ENCODE measurements at regions not wholly inside any gene's neighbourhood (a gene's known extent, or its start where the extent isn't known, plus 50 kb on each side); places are given as distances from the start of the nearest gene placed in this dataset.

DNA sequence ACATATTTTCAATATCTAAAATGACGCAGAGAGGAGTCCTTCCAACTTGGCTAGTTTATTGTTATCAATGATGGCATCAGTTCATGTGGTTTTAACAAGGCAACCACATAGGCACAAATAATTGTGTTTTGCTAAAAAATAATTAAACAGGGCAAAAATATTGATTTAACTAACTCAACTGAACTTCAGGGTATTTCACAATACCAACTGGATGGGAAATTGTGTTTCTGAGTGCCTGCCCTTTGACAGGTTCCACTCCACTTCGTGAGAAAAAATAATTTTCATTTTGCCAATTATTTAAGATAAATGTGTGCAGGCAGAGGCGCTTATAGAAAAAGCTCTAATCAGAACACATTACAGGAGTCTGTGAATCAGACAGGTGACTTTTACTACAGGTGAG, 689.3 kb upstream of the CCDC54 start:
- Histone ChIP-seq H3K4me1 (ENCODE audit: low read length) (no peaks in the 10 kb centered on the region), H3K27me3 (ENCODE audit: low read length) (0 out of 2 replicates have a peak, but pooled peaks cover 2% of the 10 kb centered on the region), H3K9ac (ENCODE audit: low read length) (no peak overlapping the region), H3K79me2 (ENCODE audit: low read length) (no peaks in the 10 kb centered on the region), H3K9me2 (replicated peaks; ENCODE audit: insufficient read depth, low read length) (no peaks in the 10 kb centered on the region), H3K4me3 (ENCODE audit: low read length) (no peak overlapping the region), H2AFZ (ENCODE audit: low read length) (no peak overlapping the region), H4K20me1 (ENCODE audit: insufficient read depth, low read depth, low read length) (no peaks in the 10 kb centered on the region), H3K4me2 (ENCODE audit: low read depth, low read length, poor library complexity, severe bottlenecking) (no peak overlapping the region), H3K36me3 (ENCODE audit: insufficient read depth, low read length) (no peaks in the 10 kb centered on the region), H3K9me3 (ENCODE audit: low read length) (no peaks in the 10 kb centered on the region), H3K27ac (ENCODE audit: low read length) (no peak overlapping the region)
- no peak for DNase-seq

DNA sequence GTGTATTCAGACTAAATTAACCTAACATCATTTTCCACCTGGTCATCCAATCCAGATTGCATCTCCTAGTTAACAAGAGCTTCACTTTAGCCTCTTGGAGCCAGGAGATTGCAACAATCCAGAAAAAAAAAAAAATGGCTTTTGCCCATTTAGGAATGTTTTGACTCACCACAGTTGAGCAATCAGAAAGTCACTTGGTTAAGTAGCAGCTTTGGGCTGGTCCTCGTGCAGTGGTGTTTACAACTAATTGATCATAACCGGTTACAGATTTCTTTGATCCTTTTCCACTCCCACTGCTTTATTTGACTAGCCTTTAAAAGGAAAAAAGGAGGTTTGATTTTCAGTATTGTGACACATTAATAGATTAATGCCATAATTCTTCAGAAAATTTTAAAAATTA, 688.8 kb upstream of the CCDC54 start:
- Histone ChIP-seq H3K27me3 (ENCODE audit: low read length) (no peaks in the 10 kb centered on the region), H4K20me1 (ENCODE audit: insufficient read depth, low read depth, low read length) (no peaks in the 10 kb centered on the region), H3K9ac (ENCODE audit: low read length) (no peak overlapping the region), H3K27ac (ENCODE audit: low read length) (no peak overlapping the region), H3K4me3 (ENCODE audit: low read length) (no peak overlapping the region), H3K36me3 (ENCODE audit: insufficient read depth, low read length) (no peaks in the 10 kb centered on the region), H2AFZ (ENCODE audit: low read length) (no peak overlapping the region), H3K4me1 (ENCODE audit: low read length) (no peaks in the 10 kb centered on the region), H3K9me3 (ENCODE audit: low read length) (no peaks in the 10 kb centered on the region), H3K4me2 (ENCODE audit: low read depth, low read length, poor library complexity, severe bottlenecking) (no peak overlapping the region), H3K79me2 (ENCODE audit: low read length) (no peaks in the 10 kb centered on the region), H3K9me2 (replicated peaks; ENCODE audit: insufficient read depth, low read length) (no peaks in the 10 kb centered on the region)
- DNase-seq = no peak

- no peaks in the 10 kb centered on the region for H3K4me1 ChIP-seq (ENCODE audit: low read length)
- H3K4me3 ChIP-seq (ENCODE audit: low read length) = no peak overlapping the region
These were observed 685.8 kb upstream of the CCDC54 start for GRCh38 chr3:106691476-106691875.

DNA sequence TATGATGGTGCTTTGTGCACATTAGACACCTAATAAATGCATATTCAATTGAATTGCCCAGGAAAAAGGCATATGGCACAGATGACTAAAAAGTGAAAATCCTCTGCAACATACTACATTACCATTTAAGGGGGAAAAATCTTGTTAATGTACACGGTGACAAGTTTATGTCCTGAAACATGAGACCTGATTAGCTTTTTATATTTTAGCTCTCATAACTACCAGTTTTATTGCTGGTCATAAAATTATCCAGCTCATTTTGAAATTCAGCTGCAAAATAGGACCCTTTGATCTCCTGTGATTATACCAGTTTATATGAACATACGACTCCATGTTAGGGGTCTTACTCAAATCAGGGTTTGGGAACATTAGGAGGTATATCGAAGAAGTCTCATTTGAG, 684.6 kb upstream of the CCDC54 start:
- Histone ChIP-seq H3K79me2 (ENCODE audit: low read length) (no peaks in the 10 kb centered on the region), H3K27ac (ENCODE audit: low read length) (no peak overlapping the region), H3K4me1 (ENCODE audit: low read length) (no peaks in the 10 kb centered on the region), H3K27me3 (ENCODE audit: low read length) (no peaks in the 10 kb centered on the region), H3K4me3 (ENCODE audit: low read length) (no peak overlapping the region), H4K20me1 (ENCODE audit: insufficient read depth, low read depth, low read length) (no peaks in the 10 kb centered on the region), H3K36me3 (ENCODE audit: insufficient read depth, low read length) (no peaks in the 10 kb centered on the region), H3K9me3 (ENCODE audit: low read length) (no peaks in the 10 kb centered on the region), H2AFZ (ENCODE audit: low read length) (no peak overlapping the region), H3K9ac (ENCODE audit: low read length) (no peak overlapping the region), H3K4me2 (ENCODE audit: low read depth, low read length, poor library complexity, severe bottlenecking) (no peak overlapping the region), H3K9me2 (replicated peaks; ENCODE audit: insufficient read depth, low read length) (no peaks in the 10 kb centered on the region)
- peak; percentile 26 for DNase-seq

More at GRCh38 chr3:106691476-106691875, 685.8 kb upstream of the CCDC54 start:
- Histone ChIP-seq H2AFZ (ENCODE audit: low read length) (no peak overlapping the region), H3K36me3 (ENCODE audit: insufficient read depth, low read length) (no peaks in the 10 kb centered on the region), H3K9me3 (ENCODE audit: low read length) (no peaks in the 10 kb centered on the region), H3K27me3 (ENCODE audit: low read length) (no peaks in the 10 kb centered on the region), H3K4me2 (ENCODE audit: low read depth, low read length, poor library complexity, severe bottlenecking) (no peak overlapping the region), H3K9ac (ENCODE audit: low read length) (no peak overlapping the region), H3K79me2 (ENCODE audit: low read length) (no peaks in the 10 kb centered on the region), H3K9me2 (replicated peaks; ENCODE audit: insufficient read depth, low read length) (no peaks in the 10 kb centered on the region), H4K20me1 (ENCODE audit: insufficient read depth, low read depth, low read length) (no peaks in the 10 kb centered on the region), H3K27ac (ENCODE audit: low read length) (no peak overlapping the region)
- no peak for DNase-seq

- Histone ChIP-seq H3K36me3 (ENCODE audit: insufficient read depth, low read length) (no peaks in the 10 kb centered on the region), H2AFZ (ENCODE audit: low read length) (no peak overlapping the region), H3K9me3 (ENCODE audit: low read length) (no peaks in the 10 kb centered on the region), H3K79me2 (ENCODE audit: low read length) (no peaks in the 10 kb centered on the region), H3K4me2 (ENCODE audit: low read depth, low read length, poor library complexity, severe bottlenecking) (no peak overlapping the region), H3K27ac (ENCODE audit: low read length) (no peak overlapping the region), H3K4me1 (ENCODE audit: low read length) (no peaks in the 10 kb centered on the region), H3K4me3 (ENCODE audit: low read length) (no peak overlapping the region), H3K27me3 (ENCODE audit: low read length) (no peaks in the 10 kb centered on the region), H3K9ac (ENCODE audit: low read length) (no peak overlapping the region), H3K9me2 (replicated peaks; ENCODE audit: insufficient read depth, low read length) (no peaks in the 10 kb centered on the region), H4K20me1 (ENCODE audit: insufficient read depth, low read depth, low read length) (no peaks in the 10 kb centered on the region)
- DNase-seq = no peak
These were observed 678.1 kb upstream of the CCDC54 start for GRCh38 chr3:106699122-106699521.

- H3K9me2 ChIP-seq (replicated peaks; ENCODE audit: insufficient read depth, low read length) = no peaks in the 10 kb centered on the region
- no peak overlapping the region for H3K9ac ChIP-seq (ENCODE audit: low read length)
- H3K36me3 ChIP-seq (ENCODE audit: insufficient read depth, low read length) = no peaks in the 10 kb centered on the region
These were observed 676.3 kb upstream of the CCDC54 start for GRCh38 chr3:106700981-106701380.

GRCh38 chr3:106703524-106703923, 673.7 kb upstream of the CCDC54 start:
- H3K4me3 ChIP-seq (ENCODE audit: low read length) = no peak overlapping the region
- no peaks in the 10 kb centered on the region for H3K79me2 ChIP-seq (ENCODE audit: low read length)
- H2AFZ ChIP-seq (ENCODE audit: low read length) = no peak overlapping the region
- no peaks in the 10 kb centered on the region for H3K9me2 ChIP-seq (replicated peaks; ENCODE audit: insufficient read depth, low read length)
- no peaks in the 10 kb centered on the region for H4K20me1 ChIP-seq (ENCODE audit: insufficient read depth, low read depth, low read length)
- no peak overlapping the region for H3K27ac ChIP-seq (ENCODE audit: low read length)
- no peak overlapping the region for H3K4me2 ChIP-seq (ENCODE audit: low read depth, low read length, poor library complexity, severe bottlenecking)
- H3K4me1 ChIP-seq (ENCODE audit: low read length) = no peaks in the 10 kb centered on the region
- no peak for DNase-seq
- no peaks in the 10 kb centered on the region for H3K36me3 ChIP-seq (ENCODE audit: insufficient read depth, low read length)
- no peaks in the 10 kb centered on the region for H3K27me3 ChIP-seq (ENCODE audit: low read length)
- no peaks in the 10 kb centered on the region for H3K9me3 ChIP-seq (ENCODE audit: low read length)
- H3K9ac ChIP-seq (ENCODE audit: low read length) = no peak overlapping the region

More at GRCh38 chr3:106700981-106701380, 676.3 kb upstream of the CCDC54 start:
- no peaks in the 10 kb centered on the region for H4K20me1 ChIP-seq (ENCODE audit: insufficient read depth, low read depth, low read length)
- no peaks in the 10 kb centered on the region for H3K27me3 ChIP-seq (ENCODE audit: low read length)
- DNase-seq = no peak
- no peak overlapping the region for H3K4me2 ChIP-seq (ENCODE audit: low read depth, low read length, poor library complexity, severe bottlenecking)
- H3K4me1 ChIP-seq (ENCODE audit: low read length) = no peaks in the 10 kb centered on the region
- H2AFZ ChIP-seq (ENCODE audit: low read length) = no peak overlapping the region
- H3K27ac ChIP-seq (ENCODE audit: low read length) = no peak overlapping the region
- no peak overlapping the region for H3K4me3 ChIP-seq (ENCODE audit: low read length)
- H3K79me2 ChIP-seq (ENCODE audit: low read length) = no peaks in the 10 kb centered on the region
- no peaks in the 10 kb centered on the region for H3K9me3 ChIP-seq (ENCODE audit: low read length)

DNA sequence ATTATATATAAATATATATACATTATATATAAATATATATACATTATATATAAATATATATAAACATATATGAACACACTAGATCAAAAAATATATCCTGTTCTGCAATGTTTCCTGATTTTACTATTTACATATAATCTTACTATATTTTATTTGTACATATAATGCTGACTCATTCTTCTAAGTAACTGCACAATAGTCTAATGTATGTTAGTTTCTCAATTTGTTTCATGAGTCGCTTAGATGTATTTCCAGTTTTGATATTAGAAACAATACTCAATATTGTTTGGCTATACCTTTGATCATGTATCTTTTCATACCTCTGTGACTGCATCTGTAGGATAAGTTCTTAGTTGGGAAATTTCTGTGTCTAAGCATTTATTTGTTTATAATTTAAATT, 669.9 kb upstream of the CCDC54 start:
- no peak overlapping the region for H3K4me3 ChIP-seq (ENCODE audit: low read length)
- no peaks in the 10 kb centered on the region for H3K4me1 ChIP-seq (ENCODE audit: low read length)
- H4K20me1 ChIP-seq (ENCODE audit: insufficient read depth, low read depth, low read length) = no peaks in the 10 kb centered on the region
- H3K27ac ChIP-seq (ENCODE audit: low read length) = no peak overlapping the region
- H3K79me2 ChIP-seq (ENCODE audit: low read length) = no peaks in the 10 kb centered on the region
- no peaks in the 10 kb centered on the region for H3K9me2 ChIP-seq (replicated peaks; ENCODE audit: insufficient read depth, low read length)
- no peaks in the 10 kb centered on the region for H3K36me3 ChIP-seq (ENCODE audit: insufficient read depth, low read length)
- DNase-seq = no peak
- no peak overlapping the region for H3K9ac ChIP-seq (ENCODE audit: low read length)
- H2AFZ ChIP-seq (ENCODE audit: low read length) = no peak overlapping the region
- no peaks in the 10 kb centered on the region for H3K9me3 ChIP-seq (ENCODE audit: low read length)
- H3K27me3 ChIP-seq (ENCODE audit: low read length) = no peaks in the 10 kb centered on the region
- no peak overlapping the region for H3K4me2 ChIP-seq (ENCODE audit: low read depth, low read length, poor library complexity, severe bottlenecking)

- DNase-seq = no peak
- Histone ChIP-seq H3K4me1 (ENCODE audit: low read length) (no peaks in the 10 kb centered on the region), H2AFZ (ENCODE audit: low read length) (no peak overlapping the region), H3K9me2 (replicated peaks; ENCODE audit: insufficient read depth, low read length) (no peaks in the 10 kb centered on the region), H3K27me3 (ENCODE audit: low read length) (no peaks in the 10 kb centered on the region), H3K79me2 (ENCODE audit: low read length) (no peaks in the 10 kb centered on the region), H3K36me3 (ENCODE audit: insufficient read depth, low read length) (no peaks in the 10 kb centered on the region), H3K4me2 (ENCODE audit: low read depth, low read length, poor library complexity, severe bottlenecking) (no peak overlapping the region), H4K20me1 (ENCODE audit: insufficient read depth, low read depth, low read length) (no peaks in the 10 kb centered on the region), H3K4me3 (ENCODE audit: low read length) (no peak overlapping the region), H3K27ac (ENCODE audit: low read length) (no peak overlapping the region), H3K9ac (ENCODE audit: low read length) (no peak overlapping the region), H3K9me3 (ENCODE audit: low read length) (no peaks in the 10 kb centered on the region)
These were observed 666.6 kb upstream of the CCDC54 start for GRCh38 chr3:106710596-106710995.

Data from Karpas-422 (cell line).